D721Med (cell line): ENCODE measurements at regions not wholly inside any gene's neighbourhood (a gene's known extent, or its start where the extent isn't known, plus 50 kb on each side); places are given as distances from the start of the nearest gene placed in this dataset.

Source experiments
- DNase-seq: peaks from one replicate; pipeline ENCODE4 v3.0.0; 2011; ENCODE audit warnings: low spot score; ENCODE audit not compliant: insufficient read length
- FAIRE-seq: peaks from 2 replicates; lab custom pipeline; 2011; peaks lifted over from hg19 to GRCh38; lab: Jason Lieb, UNC
- CTCF ChIP-seq: IDR thresholded peaks from 2 replicates; pipeline ENCODE4 v1.5.1; 2012; ENCODE audit warnings: mild to moderate bottlenecking, control low read depth; ENCODE audit not compliant: insufficient read depth; ENCODE audit errors: missing control alignments

DNA sequence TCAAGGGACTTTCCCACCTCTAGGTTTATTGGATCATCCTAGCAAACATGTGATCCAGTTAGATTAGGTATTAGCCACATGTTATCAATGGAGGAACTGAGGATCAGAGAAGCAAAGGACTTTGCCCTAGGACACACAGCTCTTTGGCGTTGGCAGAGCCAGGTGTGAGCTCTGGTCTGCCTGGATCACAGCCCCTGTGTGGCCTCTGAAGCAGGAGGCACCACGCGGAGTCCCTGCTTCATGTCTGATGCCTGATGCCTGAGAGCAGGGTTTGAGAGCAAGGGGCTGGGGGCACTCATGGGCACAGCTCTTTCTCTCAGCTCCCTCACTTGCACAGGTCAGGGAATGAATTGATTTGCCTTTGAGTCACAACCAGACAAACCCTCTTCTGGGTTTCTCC lies 64.7 kb upstream of the CTBP2 start:
- DNase-seq = no peak
- no peak for FAIRE-seq
- no peak for TF ChIP-seq CTCF

DNA sequence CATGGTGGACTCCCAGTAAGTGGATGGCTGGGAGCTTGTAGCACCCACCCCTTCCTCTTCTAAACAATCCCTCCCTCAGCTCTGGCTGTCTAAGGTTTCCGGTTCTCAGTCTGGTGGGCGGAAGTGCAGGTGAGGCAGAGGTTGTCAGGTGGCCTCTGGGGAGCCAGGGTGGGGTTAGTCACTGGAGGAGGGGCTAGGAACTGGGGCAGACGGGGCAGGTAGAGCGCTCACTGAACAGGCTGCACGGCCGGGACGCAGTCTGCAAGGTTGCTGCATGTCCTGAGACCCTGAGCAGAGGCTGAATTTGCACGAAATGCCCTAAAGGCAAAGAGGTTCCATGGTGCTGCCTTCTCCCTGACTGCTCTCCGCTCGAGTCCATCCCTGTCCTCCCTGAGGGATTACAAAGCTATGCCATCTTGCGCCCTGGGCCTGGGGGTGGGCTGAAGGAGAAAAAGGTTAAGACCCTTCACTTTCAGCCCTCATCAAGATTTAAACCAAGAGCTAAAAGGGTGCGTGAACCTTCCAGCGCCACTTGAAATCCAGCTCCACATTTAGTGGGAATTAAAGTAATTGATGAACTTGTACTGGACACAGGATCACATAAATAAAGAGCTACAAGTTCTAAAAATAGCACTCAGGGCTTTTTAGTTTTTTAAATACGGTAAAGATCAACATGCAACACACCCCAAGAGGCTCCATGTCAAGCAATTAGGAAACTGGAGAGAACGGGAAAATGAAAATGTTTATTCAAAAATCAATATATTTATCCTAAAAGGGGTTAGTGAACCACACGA lies 62.3 kb upstream of the CTBP2 start:
- DNase-seq = no peak
- no peak for TF ChIP-seq CTCF
- no peak for FAIRE-seq

DNA sequence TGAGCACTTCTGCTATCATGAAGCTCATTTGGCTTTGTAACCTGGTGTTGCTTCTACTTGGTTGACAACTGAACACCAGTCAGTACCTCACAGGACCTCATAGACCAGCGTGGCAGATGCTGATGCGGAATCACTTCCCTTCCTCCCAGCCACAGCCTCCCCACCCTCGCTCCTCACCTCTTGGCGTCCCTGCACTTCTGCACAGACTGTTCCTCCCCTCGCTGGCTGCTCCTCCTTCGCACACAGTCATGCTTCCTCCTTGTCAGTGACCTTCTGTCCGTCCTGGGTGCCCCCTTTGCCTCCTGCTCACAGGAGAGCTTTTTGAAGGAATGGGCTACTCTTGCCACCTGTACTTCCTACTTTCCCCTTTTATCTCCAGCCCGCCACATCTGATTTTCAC lies 61.4 kb upstream of the CTBP2 start:
- no peak for DNase-seq
- no peak for FAIRE-seq
- no peak for TF ChIP-seq CTCF

DNA sequence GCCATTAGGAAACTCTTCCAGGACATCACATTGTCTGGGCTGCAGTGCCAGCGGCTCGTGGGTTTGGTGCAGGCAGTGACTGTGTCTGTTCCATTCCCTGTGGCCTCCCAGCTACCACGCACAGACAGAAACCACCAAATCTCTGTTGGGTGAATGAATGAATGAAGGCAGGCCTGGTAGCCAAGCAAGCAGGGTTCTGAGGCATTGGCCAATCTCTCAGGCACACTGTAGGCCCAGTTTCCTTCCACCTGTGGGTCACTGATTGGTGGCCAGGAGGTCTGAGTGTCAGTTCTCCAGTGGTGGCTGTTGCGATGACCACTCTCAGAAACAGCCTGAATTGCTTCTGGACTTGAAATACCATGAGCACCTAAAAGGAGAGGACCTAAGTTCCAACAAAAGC lies 59.4 kb upstream of the CTBP2 start:
- no peak for DNase-seq
- no peak for FAIRE-seq

DNA sequence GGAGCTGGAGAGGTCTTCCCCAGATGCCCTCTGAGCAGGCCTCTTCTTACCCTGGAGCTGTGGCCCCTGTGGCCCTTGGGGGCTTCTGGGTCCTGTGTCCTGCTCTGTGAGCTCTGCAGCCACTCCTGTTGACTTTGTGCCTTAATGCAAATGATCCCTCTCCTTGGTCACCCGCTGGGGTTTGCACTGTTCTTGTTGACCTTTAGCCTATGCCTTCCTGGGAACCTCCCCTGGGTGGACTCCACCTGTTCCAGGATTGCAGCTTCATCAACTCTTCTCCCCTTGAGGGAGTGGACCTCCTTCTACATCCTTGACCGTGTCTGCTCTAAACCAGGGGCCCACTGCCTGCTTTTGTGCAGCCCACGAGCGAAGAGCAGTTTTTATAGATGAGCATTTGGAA lies 58.6 kb upstream of the CTBP2 start:
- DNase-seq (no peak), FAIRE-seq (no peak)
- no peak for TF ChIP-seq CTCF

More for the DNA sequence above, 59.4 kb upstream of the CTBP2 start:
- no peak for TF ChIP-seq CTCF

DNA sequence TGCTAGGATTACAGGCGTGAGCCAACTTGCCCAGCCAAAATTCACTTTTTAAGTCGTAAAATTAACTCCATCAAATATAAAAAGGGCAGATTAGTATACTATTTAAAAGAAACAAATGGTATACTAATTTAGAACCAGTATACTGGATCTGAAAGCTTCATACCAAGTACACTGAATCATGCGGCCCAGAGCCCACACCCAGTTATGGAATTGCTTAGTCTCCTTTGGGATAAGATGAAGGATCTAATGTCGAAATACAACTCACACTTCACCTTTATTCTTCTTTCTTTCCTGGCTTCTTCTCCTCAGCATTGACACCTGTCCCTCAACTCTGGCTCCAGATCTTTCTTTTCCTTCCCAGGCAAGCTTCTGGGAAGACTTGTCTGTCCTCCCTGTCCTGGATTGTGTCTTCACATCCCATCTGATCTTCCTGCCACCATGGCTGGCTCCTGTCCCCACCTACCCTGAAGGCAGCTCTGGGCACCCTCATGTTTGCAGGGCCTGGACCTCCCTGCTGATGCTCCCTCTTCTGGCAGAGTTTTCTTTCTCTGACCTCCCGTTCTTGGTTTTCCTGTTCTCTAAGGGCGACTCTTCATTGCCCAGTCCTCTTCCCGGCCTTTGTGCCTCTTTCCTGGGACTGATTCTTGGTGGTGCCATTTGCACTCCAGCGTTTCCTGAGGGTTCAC lies 57.8 kb upstream of the CTBP2 start:
- no peak for FAIRE-seq
- no peak for DNase-seq
- TF ChIP-seq CTCF = no peak

- no peak for TF ChIP-seq CTCF
- no peak for DNase-seq
- no peak for FAIRE-seq
Observed at GRCh38 chr10:125216861-125217260, 56.5 kb upstream of the CTBP2 start.
